ENCODE measurements at regions not wholly inside any gene's neighbourhood (a gene's known extent, or its start where the extent isn't known, plus 50 kb on each side); places are given as distances from the start of the nearest gene placed in this dataset.

- no peak for TF ChIP-seq CBX3 (IDR thresholded peaks at IDR 0.05; ENCODE audit: borderline replicate concordance, low read depth)
- TF ChIP-seq, protein P1, sequence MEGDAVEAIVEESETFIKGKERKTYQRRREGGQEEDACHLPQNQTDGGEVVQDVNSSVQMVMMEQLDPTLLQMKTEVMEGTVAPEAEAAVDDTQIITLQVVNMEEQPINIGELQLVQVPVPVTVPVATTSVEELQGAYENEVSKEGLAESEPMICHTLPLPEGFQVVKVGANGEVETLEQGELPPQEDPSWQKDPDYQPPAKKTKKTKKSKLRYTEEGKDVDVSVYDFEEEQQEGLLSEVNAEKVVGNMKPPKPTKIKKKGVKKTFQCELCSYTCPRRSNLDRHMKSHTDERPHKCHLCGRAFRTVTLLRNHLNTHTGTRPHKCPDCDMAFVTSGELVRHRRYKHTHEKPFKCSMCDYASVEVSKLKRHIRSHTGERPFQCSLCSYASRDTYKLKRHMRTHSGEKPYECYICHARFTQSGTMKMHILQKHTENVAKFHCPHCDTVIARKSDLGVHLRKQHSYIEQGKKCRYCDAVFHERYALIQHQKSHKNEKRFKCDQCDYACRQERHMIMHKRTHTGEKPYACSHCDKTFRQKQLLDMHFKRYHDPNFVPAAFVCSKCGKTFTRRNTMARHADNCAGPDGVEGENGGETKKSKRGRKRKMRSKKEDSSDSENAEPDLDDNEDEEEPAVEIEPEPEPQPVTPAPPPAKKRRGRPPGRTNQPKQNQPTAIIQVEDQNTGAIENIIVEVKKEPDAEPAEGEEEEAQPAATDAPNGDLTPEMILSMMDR (IDR thresholded peaks at IDR 0.05 in 2 of 3, conservative IDR thresholded peaks at IDR 0.05 in 1 of 3; ENCODE audit: control insufficient read depth in 2 of 3, extremely low read depth in 1 of 3, insufficient read depth in 1 of 3, low read depth in 3 of 3, low read length in 3 of 3) = no peak
- TF ChIP-seq USF1 (IDR thresholded peaks at IDR 0.05; ENCODE audit: borderline replicate concordance, extremely low read length, insufficient read depth, low read depth, low read length) = no peak
- TF ChIP-seq POLR2A (IDR thresholded peaks at IDR 0.05; ENCODE audit: low read depth, low read length) = no peak
- no peak for TF ChIP-seq FOXM1 (IDR thresholded peaks at IDR 0.05; ENCODE audit: low read depth, low read length)
- no peak for TF ChIP-seq MXI1 (IDR thresholded peaks at IDR 0.05; ENCODE audit: low read depth, low read length)
- TF ChIP-seq EP300 (IDR thresholded peaks at IDR 0.05; ENCODE audit: borderline replicate concordance in 1 of 2, control insufficient read depth in 1 of 2, low read depth in 2 of 2, low read length in 2 of 2) = no peak
- TF ChIP-seq GABPA (IDR thresholded peaks at IDR 0.05; ENCODE audit: low read depth) = no peak
These were observed 50.5 kb upstream of the PRNP start for GRCh38 chr20:4635781-4636180.

Measured in GM12878 (cell line).